ENCODE measurements at regions not wholly inside any gene's neighbourhood (a gene's known extent, or its start where the extent isn't known, plus 50 kb on each side); places are given as distances from the start of the nearest gene placed in this dataset.

DNA sequence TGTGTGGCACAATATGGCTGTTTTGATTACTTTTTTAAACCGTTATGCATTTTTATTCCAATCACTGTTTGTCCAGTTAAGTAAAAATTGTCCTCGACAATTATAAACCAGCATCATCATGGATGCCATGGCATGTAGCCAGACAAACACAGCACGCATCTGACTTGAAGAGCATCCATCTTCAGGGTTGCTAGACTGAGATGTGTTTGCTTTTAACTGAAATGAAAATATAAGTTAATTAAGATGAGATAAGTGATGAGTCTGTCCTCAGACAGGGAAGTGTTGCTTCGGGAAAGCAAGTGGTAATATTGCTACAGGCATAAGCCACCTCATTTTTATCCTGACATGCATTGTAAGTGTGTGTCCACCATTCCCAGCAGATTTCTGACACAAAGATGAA is 92.8 kb upstream of the TPP2 start:
- no peak overlapping the region for H3K27ac ChIP-seq

DNA sequence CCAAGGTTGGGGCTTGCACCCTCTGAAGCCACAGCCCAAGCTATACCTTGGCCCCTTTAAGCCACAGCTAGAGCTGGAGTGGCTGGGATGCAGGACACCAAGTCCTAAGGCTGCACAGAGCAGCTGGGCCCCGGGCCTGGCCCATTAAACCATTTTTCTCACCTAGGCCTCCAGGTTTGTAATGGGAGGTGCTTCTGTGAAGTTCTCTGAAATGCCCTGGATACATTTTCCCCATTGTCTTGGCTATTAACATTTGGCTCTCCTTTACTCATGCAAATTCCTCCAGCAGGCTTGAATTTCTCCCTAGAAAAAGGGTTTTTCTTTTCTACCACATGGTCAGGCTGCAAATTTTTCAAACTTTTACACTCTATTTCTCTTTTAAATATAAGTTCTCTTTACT is 93.8 kb upstream of the FGF14 start:
- TF ChIP-seq ZFX (IDR thresholded peaks at IDR 0.05) (no peak), CTCF (conservative IDR thresholded peaks at IDR 0.05) (no peak)
- no peak overlapping the region for H3K27ac ChIP-seq

More for the DNA sequence above, 92.8 kb upstream of the TPP2 start:
- TF ChIP-seq ZFX (IDR thresholded peaks at IDR 0.05) (no peak), CTCF (conservative IDR thresholded peaks at IDR 0.05) (no peak)

DNA sequence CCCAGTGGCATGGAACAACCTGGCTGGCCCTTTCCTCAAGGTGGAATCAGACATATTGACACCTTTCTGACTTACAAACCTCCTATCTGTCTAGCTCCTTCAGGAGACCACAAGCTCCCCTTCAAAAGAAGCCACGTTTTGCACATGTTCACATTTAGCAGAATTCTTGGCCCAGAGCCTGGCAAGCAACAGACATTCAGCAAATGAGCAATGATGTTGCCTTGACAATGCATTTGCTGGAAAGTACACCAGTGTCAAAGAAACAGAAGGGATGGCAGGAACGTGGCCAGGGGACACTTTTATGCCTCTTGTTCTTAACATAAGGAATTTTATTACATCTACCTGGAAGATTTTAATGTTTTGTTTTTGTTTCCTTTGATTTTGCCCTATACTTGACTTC is 85.5 kb upstream of the FGF14 start:
- H3K27ac ChIP-seq, result no peak overlapping the region
- TF ChIP-seq ZFX (IDR thresholded peaks at IDR 0.05) (no peak), CTCF (conservative IDR thresholded peaks at IDR 0.05) (no peak)

GRCh38 chr13:102484329-102484728 is 82.5 kb upstream of the FGF14 start:
- TF ChIP-seq CTCF (conservative IDR thresholded peaks at IDR 0.05), result peak; percentile 10; the same call in 1 of the 2 replicates
- TF ChIP-seq ZFX (IDR thresholded peaks at IDR 0.05), result no peak

DNA sequence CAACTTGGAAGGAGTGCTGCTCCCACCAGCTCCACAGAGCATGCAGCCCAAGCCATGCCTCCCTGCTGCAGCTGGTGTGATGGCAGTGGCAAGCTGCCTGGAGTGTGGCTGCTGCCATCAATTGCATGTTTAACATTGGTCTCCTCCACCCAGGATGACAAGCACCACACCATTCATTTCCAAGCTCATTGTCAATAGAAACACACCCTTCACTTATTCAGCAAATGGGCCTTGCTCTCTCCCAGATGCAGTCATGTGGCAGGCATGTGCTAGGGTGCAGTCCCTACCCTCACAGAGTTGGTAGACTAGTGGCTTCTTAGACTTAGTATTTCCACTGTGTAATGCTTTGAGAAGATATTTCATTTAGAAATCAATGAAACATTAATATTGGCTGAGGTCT is 70.8 kb upstream of the FGF14 start:
- H3K27ac ChIP-seq, result no peak overlapping the region
- TF ChIP-seq CTCF (conservative IDR thresholded peaks at IDR 0.05) (no peak), ZFX (IDR thresholded peaks at IDR 0.05) (no peak)

More at GRCh38 chr13:102484329-102484728, 82.5 kb upstream of the FGF14 start:
- H3K27ac ChIP-seq, result no peak overlapping the region

GRCh38 chr13:102470283-102470917 is 68.6 kb upstream of the FGF14 start:
- H3K27ac ChIP-seq, result no peak overlapping the region

More at GRCh38 chr13:102470283-102470917, 68.6 kb upstream of the FGF14 start:
- TF ChIP-seq ZFX (IDR thresholded peaks at IDR 0.05), result no peak
- TF ChIP-seq CTCF (conservative IDR thresholded peaks at IDR 0.05), result no peak

Data from C4-2B (cell line).